HG03039 (cell line): ENCODE measurements at regions not wholly inside any gene's neighbourhood (a gene's known extent, or its start where the extent isn't known, plus 50 kb on each side); places are given as distances from the start of the nearest gene placed in this dataset.
"Not testable (repeated sequence)": the region's sequence is repeated elsewhere in the genome, so short reads cannot be mapped to it uniquely, and the experiment has no call there.

Source experiments
- ATAC-seq: cut with Tn5 transposase; IDR thresholded peaks from one replicate; pipeline ENCODE4 v1.9.1; 2021; ENCODE audit warnings: mild to moderate bottlenecking, moderate library complexity; ENCODE audit not compliant: unreplicated experiment

- ATAC-seq = no peak
Observed at GRCh38 chr3:162369306-162369705, 872.7 kb downstream of the OTOL1 start.

DNA sequence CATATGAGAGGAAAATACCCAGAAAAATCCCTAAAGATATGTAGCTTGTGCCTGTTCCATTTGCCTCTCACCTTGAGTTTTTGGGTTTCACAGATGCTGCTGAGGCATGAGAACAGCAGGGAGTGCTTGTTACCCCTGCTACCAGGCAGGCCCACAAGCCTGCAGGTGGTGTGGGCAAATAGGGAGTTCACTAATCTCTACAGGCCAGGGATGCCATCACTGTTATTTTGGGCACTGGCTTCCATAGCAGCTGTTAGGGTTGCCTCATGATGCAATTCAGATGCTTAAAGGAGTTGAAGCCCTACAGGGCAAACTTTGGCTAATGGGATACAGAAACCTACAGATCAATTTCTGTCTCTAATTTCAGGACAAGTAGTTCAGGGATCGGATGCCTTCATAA is 873.5 kb downstream of the OTOL1 start:
- no peak for ATAC-seq

DNA sequence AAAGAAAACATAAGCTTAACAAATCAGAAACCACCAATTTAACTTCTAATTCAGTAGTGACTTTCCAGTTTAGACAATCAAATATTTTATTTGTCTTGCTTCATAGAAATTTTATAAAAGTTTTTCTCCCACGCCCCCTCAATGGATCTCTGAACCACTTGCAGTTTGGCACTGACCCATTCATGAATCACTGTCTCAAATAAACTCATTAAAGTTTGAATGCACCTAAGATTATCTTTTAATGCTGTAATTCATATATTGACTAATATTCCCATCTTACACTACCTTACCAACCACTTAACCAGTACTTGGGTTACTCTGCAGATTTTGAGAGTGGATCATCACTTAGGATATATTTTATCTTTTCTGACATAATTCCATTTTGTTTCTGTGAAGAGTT is 880.2 kb downstream of the OTOL1 start:
- ATAC-seq = no peak

DNA sequence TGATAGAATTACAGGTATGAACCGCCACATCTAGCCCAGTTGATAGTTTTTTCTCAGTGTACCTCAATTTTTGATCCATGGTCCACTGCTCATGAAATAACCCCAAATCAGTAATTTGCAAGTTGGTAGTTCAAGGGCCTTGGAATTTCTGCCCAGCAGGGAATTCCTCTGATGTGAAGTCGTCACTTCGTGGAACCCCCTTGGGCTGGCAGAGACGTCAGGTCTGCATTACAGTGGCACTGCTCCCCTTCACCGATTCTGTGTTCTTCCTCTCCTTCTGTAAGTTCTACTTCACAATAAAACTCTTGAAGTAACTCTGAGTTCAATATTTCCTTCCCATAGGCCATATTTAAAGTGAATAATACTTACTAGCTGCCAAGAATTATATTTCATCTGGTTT is 881.0 kb downstream of the OTOL1 start:
- ATAC-seq = no peak

DNA sequence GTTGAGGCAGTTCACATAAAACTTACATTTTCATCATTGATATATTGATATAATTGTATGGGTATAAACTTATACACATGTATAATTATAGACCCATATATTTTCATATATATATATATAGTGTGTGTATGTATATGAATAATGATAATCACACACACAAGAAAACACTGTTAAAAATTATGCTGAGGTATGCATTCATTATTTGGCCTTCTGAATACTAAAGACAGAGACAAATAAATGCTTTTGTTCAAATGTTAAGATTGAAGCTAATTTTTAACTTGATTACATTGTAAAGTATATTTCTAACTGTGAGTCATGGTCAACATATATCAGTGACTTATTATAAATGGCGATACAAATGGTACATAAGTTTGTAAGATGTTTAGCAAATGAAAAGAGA is 888.8 kb downstream of the OTOL1 start:
- no peak for ATAC-seq

- no peak for ATAC-seq
Observed at GRCh38 chr3:162390891-162391290, 894.3 kb downstream of the OTOL1 start.

- no peak for ATAC-seq
Observed at GRCh38 chr3:162391301-162391700, 894.7 kb downstream of the OTOL1 start.

- no peak for ATAC-seq
Observed at GRCh38 chr3:162395496-162395895, 898.9 kb downstream of the OTOL1 start.

- no peak for ATAC-seq
Observed at GRCh38 chr3:162398554-162398953, 901.9 kb downstream of the OTOL1 start.

DNA sequence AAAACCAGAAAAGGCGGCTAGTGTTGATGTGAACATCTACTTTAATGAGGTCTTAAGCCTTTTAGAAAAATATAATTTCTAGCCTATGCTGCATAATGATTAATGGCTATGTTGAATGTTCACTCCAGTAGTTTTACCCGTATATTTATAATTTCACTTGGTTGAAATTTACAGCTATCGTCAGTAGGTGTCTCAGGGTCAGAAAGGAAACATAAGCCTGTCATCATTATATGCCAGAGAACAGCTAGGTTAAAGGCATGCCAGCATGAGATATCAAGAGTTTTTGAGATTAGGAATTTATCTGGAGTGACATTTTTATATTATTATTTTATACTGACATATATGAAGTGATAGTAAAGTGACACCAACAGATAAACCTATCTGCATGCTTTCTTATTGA is 904.1 kb downstream of the OTOL1 start:
- no peak for ATAC-seq

GRCh38 chr3:162411556-162411955 is 914.9 kb downstream of the OTOL1 start:
- ATAC-seq = not testable (repeated sequence)

DNA sequence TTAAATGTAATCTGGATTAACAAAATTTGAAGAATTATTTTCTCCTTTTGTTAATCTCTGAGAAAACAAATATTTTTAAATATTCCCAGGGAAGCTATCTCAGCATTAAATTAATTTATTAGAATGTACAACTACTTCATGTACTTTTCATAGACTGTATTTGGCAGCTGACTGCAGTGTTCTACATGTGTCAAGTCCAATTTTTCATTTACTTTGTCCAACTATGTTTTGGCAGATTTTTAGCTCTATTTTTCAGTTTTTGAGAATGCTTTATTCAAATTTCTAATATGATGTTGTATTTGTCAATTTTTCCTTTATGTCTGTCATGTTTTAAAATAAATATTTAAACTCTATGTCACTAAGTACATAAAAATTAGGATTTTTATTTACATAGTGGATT is 925.1 kb downstream of the OTOL1 start:
- no peak for ATAC-seq

DNA sequence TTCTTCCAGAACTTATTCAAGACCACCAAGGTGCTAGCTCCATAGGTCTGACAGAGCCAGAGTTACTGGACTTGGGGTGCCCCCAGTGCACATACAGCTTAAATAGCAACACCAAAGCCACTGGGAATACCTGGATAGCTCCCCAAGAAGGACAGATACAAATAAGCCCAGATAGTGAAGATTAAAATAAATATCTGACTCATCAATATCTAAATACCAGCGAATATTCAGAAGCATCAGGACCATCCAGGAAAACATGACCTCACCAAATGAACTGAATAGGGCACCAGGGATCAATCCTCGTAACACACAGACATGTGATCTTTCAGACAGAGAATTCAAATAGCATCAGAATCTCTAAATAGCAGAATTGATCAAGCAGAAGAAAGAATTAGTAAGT is 931.6 kb downstream of the OTOL1 start:
- ATAC-seq = no peak

- no peak for ATAC-seq
Observed at GRCh38 chr3:162435750-162436149, 939.1 kb downstream of the OTOL1 start.

DNA sequence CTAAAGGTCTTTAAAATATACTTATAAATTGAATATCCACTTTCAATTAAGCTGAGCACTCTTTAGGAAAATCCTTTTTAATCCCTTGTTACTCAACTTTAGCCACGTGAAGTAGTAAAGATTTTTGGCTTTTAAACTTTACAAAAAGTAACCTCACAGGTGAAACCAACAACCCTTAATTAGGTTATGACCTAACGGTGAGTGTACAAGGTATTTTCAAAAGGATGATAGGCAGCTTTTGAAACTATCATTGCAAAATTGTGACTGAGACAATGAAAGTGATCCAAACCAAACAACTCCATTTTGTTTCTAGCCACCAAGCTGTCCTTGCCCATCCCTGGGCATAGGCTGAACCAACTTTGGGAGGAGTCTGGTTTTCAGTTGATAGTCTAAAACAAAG is 940.2 kb downstream of the OTOL1 start:
- no peak for ATAC-seq

DNA sequence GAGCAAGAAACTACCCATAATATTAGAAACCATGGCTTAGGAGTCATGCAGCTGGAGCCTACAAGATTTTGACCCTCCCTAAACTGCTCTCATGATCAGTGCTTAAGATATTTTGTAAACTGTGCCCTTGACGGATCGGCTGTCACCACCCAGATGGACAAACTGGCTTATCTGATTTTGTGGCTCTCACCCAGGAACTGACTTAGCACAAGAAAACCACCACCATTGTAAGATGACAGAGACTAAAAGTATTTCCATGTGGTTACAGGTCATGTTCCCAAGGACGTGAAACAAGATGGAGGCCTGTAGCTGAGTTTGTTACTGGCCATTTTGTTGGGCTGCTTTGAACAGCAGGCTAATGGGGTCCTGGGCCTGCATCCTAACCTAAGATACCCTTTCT is 940.9 kb downstream of the OTOL1 start:
- no peak for ATAC-seq

GRCh38 chr3:162441716-162442115 is 945.1 kb downstream of the OTOL1 start:
- no peak for ATAC-seq

DNA sequence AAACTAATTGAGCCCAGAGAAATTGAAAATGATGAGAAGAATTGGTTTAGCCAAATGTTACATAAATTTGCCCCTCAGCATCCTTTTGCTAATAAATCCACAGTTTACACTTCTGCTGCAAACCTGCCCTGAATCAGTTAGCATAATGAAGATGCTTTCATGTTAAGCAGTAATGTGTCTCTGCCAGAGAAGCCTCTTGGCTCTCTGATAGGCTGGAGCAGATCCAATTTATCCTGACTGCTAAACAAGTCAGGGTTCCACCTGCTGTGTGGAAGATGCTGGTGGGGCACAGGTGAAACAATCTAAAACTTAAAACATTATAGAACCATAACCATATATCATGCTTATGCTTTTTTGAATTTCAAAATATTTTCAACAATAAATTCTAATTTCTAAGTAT is 946.8 kb downstream of the OTOL1 start:
- ATAC-seq = no peak

- ATAC-seq = no peak
Observed at GRCh38 chr3:162468791-162469190, 972.2 kb downstream of the OTOL1 start.

- ATAC-seq = no peak
Observed at GRCh38 chr3:162487138-162487537, 990.5 kb downstream of the OTOL1 start.

- no peak for ATAC-seq
Observed at GRCh38 chr3:162489853-162490252, 993.2 kb downstream of the OTOL1 start.

- ATAC-seq = no peak
Observed at GRCh38 chr3:162491952-162492351, 995.3 kb downstream of the OTOL1 start.

GRCh38 chr3:162492446-162493081 is 996.0 kb downstream of the OTOL1 start:
- ATAC-seq = no peak
